Keratinocyte (primary cell): ENCODE measurements at regions not wholly inside any gene's neighbourhood (a gene's known extent, or its start where the extent isn't known, plus 50 kb on each side); places are given as distances from the start of the nearest gene placed in this dataset.

Experiments
- DNase-seq: peaks from one replicate; pipeline ENCODE4 v3.0.0-alpha.2; 2011; ENCODE audit warnings: low read depth, missing footprints, low spot score
- FAIRE-seq: peaks from 2 replicates; lab custom pipeline; 2011; peaks lifted over from hg19 to GRCh38; lab: Jason Lieb, UNC
- H2AFZ ChIP-seq: 2 replicates; pipeline ENCODE4 v1.6.0; 2012; ENCODE audit warnings: low read length, control low read depth, inconsistent platforms; ENCODE audit not compliant: control insufficient read depth
- H3K27ac ChIP-seq: 2 replicates; pipeline ENCODE4 v1.5.1; 2011; ENCODE audit warnings: low read length; ENCODE audit not compliant: control insufficient read depth, insufficient read depth
- H3K27me3 ChIP-seq: 3 replicates; pipeline ENCODE4 v1.6.0; 2011; ENCODE audit warnings: low read length; ENCODE audit not compliant: control insufficient read depth, insufficient read depth; ENCODE audit errors: extremely low read depth
- H3K36me3 ChIP-seq, 2 experiments: 2 replicates in 1 of 2; 3 replicates in 1 of 2; pipeline ENCODE4 v1.5.1; 2011; ENCODE audit warnings: low read length in 2 of 2, mild to moderate bottlenecking in 1 of 2; ENCODE audit not compliant: control insufficient read depth in 2 of 2, insufficient read depth in 2 of 2; ENCODE audit errors: extremely low read depth in 1 of 2
- H3K4me1 ChIP-seq: 3 replicates; pipeline ENCODE4 v1.5.1; 2011; ENCODE audit warnings: low read length; ENCODE audit not compliant: control insufficient read depth, insufficient read depth; ENCODE audit errors: extremely low read depth
- H3K4me2 ChIP-seq: 3 replicates; pipeline ENCODE4 v1.6.0; 2011; ENCODE audit warnings: low read depth, low read length; ENCODE audit not compliant: control insufficient read depth, insufficient read depth; ENCODE audit errors: extremely low read depth
- H3K4me3 ChIP-seq, 3 experiments: fragments of 200-600 bp in 1 of 3; sonication (generic) in 1 of 3; 2 replicates in 2 of 3; 3 replicates in 1 of 3; pipeline ENCODE4 v1.5.1; 2011 to 2016; ENCODE audit warnings: low read length in 3 of 3, mild to moderate bottlenecking in 3 of 3, control low read depth in 2 of 3, inconsistent platforms in 1 of 3, low read depth in 1 of 3, mixed read lengths in 1 of 3, mixed run types in 1 of 3, moderate library complexity in 1 of 3; ENCODE audit not compliant: control insufficient read depth in 2 of 3, insufficient read depth in 2 of 3; ENCODE audit errors: extremely low read depth in 1 of 3
- H3K79me2 ChIP-seq: 2 replicates; pipeline ENCODE4 v1.6.0; 2012; ENCODE audit warnings: low read length; ENCODE audit not compliant: control insufficient read depth, insufficient read depth
- H3K9ac ChIP-seq: 3 replicates; pipeline ENCODE4 v1.6.0; 2011; ENCODE audit warnings: low read length; ENCODE audit not compliant: control insufficient read depth, insufficient read depth; ENCODE audit errors: extremely low read depth
- H3K9me1 ChIP-seq: 3 replicates; pipeline ENCODE4 v1.6.0; 2011; ENCODE audit warnings: low read length; ENCODE audit not compliant: control insufficient read depth, insufficient read depth; ENCODE audit errors: extremely low read depth
- H3K9me3 ChIP-seq: 2 replicates; pipeline ENCODE4 v1.5.1; 2012; ENCODE audit warnings: low read depth, low read length; ENCODE audit not compliant: control insufficient read depth
- H4K20me1 ChIP-seq: 3 replicates; pipeline ENCODE4 v1.6.0; 2011; ENCODE audit warnings: low read length; ENCODE audit not compliant: control insufficient read depth, insufficient read depth; ENCODE audit errors: extremely low read depth
- CTCF ChIP-seq, 3 experiments: IDR thresholded peaks in 1 of 3; conservative IDR thresholded peaks in 1 of 3; optimal IDR thresholded peaks in 1 of 3; 2 replicates in 2 of 3; 3 replicates in 1 of 3; pipeline versions ENCODE3 to v1.5.1; 2011; ENCODE audit warnings: low read length in 3 of 3, mild to moderate bottlenecking in 3 of 3, moderate library complexity in 2 of 3, control low read depth in 1 of 3, inconsistent platforms in 1 of 3; ENCODE audit not compliant: insufficient read depth in 2 of 3; ENCODE audit errors: extremely low read depth in 1 of 3
- EZH2 ChIP-seq: IDR thresholded peaks from one replicate; pipeline ENCODE4 v1.6.1; 2012; ENCODE audit warnings: inconsistent platforms, mild to moderate bottlenecking, low read length, moderate library complexity
- dilution Hi-C: fragments of 300-500 bp; cut with MboI; formaldehyde crosslinking; loops from one replicate; pipeline ENCODE4 v1.7.0; 2020; ENCODE audit warnings: low sequenced_read_pairs; ENCODE audit not compliant: extremely low pct_ligation_motif_present

GRCh38 chr3:194875581-194876402 is 190.1 kb downstream of the FAM43A start:
- Histone ChIP-seq H3K9me3 (no peaks in the 10 kb centered on the region), H3K27ac (no peak overlapping the region), H3K9me1 (no peaks in the 10 kb centered on the region), H3K4me3 (no peak overlapping the region), H3K4me1 (peaks cover 27% of the 10 kb centered on the region), H3K36me3 (no peaks in the 10 kb centered on the region), H3K4me2 (no peak overlapping the region), H3K9ac (no peak overlapping the region), H3K79me2 (no peaks in the 10 kb centered on the region), H3K27me3 (no peaks in the 10 kb centered on the region), H4K20me1 (no peaks in the 10 kb centered on the region), H2AFZ (no peak overlapping the region)
- TF ChIP-seq CTCF (optimal IDR thresholded peaks at IDR 0.05 in 1 of 3, IDR thresholded peaks at IDR 0.05 in 1 of 3, conservative IDR thresholded peaks at IDR 0.05 in 1 of 3; ENCODE audit: extremely low read depth in 1 of 3, insufficient read depth in 2 of 3, low read length in 3 of 3) (no peak), EZH2 (no peak)
- DNase-seq (no peak), FAIRE-seq (no peak)
- dilution Hi-C loops: no loop called here

- FAIRE-seq: no peak
Measured at GRCh38 chr3:194876403-194877095, 190.9 kb downstream of the FAM43A start.

More at GRCh38 chr3:194876403-194877095, 190.9 kb downstream of the FAM43A start:
- no peak overlapping the region for H2AFZ ChIP-seq
- H3K9me3 ChIP-seq: no peaks in the 10 kb centered on the region
- H3K36me3 ChIP-seq: no peaks in the 10 kb centered on the region
- H3K9ac ChIP-seq: no peak overlapping the region
- no peaks in the 10 kb centered on the region for H3K9me1 ChIP-seq
- H3K27ac ChIP-seq: no peak overlapping the region
- H4K20me1 ChIP-seq: no peaks in the 10 kb centered on the region
- TF ChIP-seq EZH2: no peak
- no peak for TF ChIP-seq CTCF (optimal IDR thresholded peaks at IDR 0.05 in 1 of 3, IDR thresholded peaks at IDR 0.05 in 1 of 3, conservative IDR thresholded peaks at IDR 0.05 in 1 of 3; ENCODE audit: extremely low read depth in 1 of 3, insufficient read depth in 2 of 3, low read length in 3 of 3)
- no peaks in the 10 kb centered on the region for H3K27me3 ChIP-seq
- peaks cover 19% of the 10 kb centered on the region for H3K4me1 ChIP-seq
- DNase-seq: no peak
- no peak overlapping the region for H3K4me2 ChIP-seq
- H3K4me3 ChIP-seq: no peak overlapping the region
- no peaks in the 10 kb centered on the region for H3K79me2 ChIP-seq
- dilution Hi-C loops: no loop called here
